Stimulated activated CD8-positive, alpha-beta memory T cell treated with anti-CD3 and anti-CD28 coated beads, Interleukin-15, amount 100 ng/mL, for 1 hour (primary cell): ENCODE measurements at regions not wholly inside any gene's neighbourhood (a gene's known extent, or its start where the extent isn't known, plus 50 kb on each side); places are given as distances from the start of the nearest gene placed in this dataset.

Experiments
- DNase-seq: peaks from one replicate; pipeline ENCODE4 v3.0.0-alpha.2; 2020; ENCODE audit warnings: low read depth

DNA sequence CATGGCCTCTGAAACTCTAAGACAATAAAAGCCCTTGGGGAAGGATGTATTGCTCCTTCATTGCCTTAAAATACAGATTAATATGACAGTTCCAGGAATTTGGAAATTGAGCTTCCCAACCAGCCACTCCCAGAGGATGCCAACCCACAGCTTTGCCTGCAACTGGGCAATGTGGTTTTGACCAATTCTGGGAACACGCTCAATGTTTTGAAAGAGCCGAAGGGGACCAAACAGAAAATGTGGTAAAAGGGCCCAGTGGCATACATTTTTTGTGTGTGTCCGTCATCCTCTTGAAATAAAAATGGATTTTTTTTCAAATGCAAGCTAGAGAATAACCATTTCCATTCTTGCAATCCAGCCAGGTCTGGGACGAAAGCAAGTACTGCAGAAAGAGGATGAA lies 88.3 kb upstream of the PLEKHG7 start:
- no peak for DNase-seq

DNA sequence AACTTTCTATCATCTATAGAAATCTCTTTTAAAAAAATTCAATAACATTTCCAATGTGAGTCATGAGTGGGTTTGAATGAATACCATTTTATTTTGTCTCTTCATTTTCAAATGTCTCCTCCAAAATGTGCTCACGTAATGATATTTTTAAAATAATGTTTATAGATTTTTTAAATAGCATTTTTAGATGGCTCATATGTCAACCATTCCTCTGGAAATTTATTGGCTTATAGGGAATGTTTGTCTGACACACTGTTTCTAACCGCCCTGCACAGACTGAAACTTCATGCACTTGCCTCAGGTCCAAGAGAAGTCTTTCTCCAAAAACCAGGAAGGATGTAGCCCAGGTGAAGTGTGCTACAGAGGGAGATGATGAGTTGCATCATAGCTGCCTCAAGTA lies 88.8 kb upstream of the PLEKHG7 start:
- DNase-seq = no peak

DNA sequence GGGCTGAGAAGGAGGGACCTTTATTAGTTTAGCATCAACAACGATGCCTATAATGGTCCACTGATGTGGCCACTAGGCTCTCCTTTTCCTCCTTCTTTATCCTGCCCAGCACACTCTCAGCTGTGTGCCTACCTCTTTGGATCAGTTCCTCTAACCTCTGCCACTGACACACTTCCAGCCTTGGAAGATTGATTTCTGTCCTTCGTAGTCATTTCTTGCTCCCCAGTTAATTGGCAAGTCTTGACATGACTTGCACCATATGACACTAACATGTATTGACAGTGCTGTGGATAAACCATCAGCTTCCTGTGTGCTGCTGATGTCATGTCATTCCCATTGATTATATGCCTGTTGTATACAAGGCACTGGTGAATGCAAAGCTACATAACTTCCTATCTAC lies 90.2 kb upstream of the PLEKHG7 start:
- no peak for DNase-seq

DNA sequence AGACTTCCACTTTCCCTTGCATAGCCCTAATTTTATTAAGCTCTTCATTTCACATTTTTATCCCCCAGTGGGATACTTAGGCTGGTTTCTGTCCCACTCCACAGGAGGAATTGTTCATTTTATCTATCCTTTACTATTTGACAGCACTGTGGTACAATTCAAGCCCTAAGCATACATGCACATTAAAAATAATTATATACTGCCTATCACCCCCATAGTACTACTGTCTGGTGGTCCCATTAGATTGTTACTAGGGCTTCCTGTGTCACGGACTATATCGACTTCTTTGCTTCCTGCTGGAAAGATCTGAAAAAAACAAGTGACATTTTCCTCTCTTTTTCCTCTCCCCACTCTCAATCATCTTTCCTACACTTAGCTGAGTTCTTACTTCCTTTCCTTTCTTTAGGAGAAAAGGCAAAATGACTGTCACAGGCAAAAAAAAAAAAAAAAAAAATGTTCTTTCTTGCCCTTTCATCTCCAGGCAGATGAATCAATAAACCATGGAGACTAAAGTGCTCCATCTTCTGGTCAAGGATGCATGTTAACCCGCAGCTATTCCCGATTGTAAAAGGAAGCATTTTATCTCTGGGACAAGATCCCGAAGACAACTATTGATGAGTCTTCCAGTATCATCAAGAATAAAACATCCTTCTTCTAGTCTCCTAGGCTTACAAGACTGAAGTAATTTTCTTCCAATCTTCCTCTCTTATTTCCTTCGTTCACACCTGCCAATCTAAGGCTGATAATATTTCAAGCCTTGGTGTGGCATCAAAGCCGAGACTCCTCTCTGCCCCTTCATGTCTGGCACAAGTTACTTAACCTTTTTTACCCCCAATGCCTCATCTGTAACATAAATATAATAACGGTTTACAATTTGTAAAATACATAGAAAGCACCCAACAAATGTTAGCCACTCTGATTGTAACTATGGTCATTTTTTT lies 94.4 kb upstream of the PLEKHG7 start:
- no peak for DNase-seq

DNA sequence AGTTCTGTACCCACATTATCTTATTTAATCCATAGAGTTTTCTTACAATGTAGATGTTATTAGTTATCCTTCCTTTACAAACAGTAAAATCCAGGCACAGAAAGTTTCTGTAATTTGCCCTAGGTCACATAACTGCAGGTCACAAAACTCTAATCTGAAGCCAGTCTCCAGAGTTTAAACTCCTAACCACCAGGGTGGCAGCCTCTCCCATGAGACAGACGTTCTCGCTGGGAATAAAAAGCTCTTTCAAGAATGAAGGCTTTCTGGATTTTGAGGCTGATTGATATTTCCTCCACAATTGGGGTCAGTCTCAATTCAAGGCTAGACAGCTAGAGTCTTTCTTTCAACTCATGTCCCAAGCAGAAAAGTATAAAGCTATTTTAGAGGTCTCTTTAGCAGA lies 95.8 kb upstream of the PLEKHG7 start:
- no peak for DNase-seq

DNA sequence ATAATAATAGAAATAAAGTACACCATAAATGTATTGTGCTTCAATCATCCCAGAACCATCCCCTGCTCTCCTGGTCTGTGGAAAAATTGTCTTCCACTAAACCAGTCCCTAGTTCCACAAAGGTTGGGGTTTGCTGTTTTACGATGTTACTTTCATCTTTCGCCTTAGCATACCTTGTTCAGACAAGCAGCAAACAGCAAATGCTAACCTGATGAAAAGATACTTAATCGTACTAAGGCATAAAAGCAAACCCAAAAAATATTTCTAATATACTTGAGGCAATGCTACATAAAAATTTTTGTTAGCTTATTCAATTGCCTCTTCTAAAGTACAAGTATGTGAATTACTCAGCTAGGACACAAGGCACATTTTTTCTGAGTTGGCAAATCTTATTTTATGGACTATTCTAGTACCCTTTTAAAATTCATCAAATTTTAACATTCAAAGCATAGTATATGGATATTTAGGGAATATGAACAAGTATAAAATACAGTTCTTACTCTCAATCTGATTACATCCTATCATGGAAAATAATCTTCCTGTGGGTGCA lies 97.1 kb upstream of the PLEKHG7 start:
- no peak for DNase-seq

DNA sequence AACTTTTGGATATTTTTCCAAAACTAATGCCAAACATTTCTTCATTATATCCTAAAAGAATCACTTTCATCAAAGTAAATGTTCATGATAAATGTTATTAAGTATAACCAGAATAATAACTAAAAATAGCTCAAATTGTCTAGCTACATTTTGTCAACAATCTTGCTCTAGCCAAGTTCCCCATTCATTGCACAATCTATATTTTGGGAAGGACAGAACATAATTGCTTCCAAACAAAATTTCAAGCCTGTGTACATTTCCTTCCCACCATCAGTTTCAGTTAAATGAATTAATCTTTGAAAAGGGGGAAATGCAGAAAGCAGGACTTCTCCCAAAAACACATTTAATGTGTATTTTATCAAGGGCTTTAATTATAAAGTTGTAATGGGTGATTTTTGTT lies 98.0 kb upstream of the PLEKHG7 start:
- DNase-seq = no peak

DNA sequence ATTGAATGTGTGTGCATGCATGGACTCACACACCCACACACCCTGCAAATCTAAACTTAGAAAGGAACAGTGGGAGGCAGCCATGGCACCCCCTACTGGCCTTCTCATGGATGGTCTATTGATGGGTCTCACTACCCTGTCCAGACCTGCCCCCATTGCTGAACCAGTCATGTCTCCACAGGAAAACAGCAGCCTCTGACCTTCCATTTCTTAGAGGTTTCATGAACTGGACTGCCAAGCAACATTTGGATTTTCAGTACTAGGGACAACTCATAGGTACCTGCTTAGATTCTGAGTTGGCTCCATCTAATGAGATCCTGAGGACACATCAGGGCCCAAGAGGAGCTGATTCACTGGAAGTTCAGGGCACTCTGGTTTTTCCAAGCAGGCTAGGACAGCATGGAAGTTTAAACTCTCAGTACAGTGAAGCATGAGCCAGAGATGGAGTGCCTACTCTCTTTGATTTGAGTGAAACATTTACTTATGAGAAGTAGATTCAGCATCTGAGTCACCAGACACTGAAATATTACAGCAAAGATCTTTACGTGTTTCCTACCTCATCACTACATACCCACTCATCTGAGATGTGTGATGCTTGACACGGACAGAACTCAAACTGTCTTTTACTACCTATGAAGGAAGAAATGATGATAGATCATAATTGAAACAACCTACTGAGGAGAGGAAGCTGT lies 98.9 kb upstream of the PLEKHG7 start:
- no peak for DNase-seq

DNA sequence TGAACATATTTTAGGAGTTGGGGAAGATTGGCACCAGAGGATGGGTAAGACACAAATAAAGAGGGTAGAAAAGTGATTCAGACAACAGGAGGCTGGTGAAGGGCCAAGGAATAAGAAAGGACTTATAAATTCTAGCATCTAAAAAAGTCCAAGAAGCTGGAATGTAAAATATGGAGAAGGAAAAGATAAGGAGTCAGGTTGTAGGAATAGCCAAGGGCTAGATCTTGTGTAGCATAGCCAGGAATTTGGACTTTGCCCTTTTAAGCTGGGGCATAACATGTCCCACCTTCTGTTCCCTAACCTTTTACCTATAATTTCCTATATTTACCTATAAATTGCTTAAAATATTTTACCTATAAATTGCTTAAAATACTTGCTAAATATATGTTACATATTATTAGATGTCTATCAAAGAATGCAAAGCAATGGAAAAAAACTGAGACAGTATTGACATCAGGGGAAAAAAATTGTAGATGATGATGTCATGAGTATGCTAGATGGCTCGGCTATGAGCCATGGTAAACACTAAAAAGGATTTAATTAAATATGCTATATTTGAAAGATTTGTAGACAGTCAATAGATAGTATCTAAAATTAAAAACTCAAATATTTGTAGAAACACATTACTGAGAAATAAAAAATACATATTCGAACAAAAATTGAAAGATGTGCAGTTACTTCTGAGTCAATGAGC lies 99.7 kb upstream of the PLEKHG7 start:
- no peak for DNase-seq

DNA sequence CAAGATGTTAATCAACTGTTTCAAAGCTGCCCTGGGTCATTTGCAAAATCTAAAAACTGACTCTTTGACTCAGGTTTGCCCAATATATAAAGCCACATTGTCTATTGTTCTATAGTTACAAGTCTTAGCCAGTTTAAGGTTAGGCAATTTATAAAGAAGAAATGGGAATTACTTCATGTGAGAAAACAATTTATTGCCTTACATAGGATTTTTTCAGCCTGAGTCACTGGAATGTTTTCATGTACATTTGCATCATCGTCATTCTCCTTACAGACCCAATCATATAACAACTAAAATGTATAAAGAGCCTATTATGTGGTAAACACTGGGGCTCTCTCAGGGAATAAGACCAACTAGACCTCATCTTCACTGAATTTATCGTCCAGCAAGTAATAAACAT lies 100.3 kb upstream of the PLEKHG7 start:
- no peak for DNase-seq

DNA sequence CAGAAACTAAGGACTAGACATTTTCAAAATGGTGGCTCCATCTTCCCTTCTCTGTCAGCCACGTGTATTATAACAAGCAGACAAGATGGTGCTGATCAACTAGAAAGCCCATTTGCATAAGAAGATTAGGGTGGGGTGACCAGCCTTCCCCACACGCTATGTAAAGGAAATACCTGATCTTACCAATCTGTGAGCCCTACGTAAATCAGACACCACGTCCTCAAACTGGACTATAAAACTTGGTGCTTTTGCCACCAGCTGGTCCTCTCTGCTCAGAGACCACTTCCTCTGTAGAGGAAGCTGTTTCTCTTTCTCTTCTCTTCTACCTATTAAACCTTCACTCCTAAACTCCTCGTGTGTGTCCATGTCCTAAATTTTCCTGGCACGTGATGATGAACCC lies 101.1 kb upstream of the PLEKHG7 start:
- DNase-seq = no peak

DNA sequence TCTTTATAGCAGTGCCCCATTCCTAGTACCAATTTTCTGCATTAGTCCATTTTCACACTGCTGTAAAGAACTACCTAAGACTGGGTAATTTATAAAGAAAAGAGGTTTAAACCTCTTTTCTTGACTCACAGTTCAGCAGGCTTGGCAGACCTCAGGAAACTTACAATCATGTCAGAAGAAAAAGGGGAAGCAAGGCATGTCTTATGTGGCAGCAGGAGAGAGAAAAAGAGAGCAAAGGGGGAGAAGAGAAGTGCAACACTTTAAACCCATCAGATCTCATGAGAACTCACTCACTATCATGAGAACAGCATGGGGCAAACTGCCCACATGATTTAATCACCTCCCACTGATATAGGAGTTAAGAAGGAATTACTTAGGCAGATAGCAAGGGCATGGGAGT lies 101.6 kb upstream of the PLEKHG7 start:
- DNase-seq = no peak

DNA sequence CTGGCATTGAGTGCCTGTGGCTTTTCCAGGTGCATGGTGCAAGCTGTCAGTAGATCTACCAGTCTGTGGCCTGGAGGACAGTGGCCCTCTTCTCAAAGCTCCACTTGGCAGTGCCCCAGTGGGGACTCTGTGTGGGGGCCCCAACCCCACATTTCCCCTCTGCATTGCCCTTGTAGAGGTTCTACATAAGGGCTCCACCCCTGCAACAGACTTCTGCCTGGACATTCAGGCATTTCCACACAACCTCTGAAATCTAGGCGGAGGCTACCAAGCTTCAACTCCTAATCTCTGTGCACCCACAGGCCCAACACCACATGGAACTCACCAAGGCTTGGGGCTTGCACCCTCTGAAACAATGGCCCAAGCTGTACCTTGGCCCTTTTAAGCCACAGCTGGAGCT lies 102.7 kb upstream of the PLEKHG7 start:
- no peak for DNase-seq

DNA sequence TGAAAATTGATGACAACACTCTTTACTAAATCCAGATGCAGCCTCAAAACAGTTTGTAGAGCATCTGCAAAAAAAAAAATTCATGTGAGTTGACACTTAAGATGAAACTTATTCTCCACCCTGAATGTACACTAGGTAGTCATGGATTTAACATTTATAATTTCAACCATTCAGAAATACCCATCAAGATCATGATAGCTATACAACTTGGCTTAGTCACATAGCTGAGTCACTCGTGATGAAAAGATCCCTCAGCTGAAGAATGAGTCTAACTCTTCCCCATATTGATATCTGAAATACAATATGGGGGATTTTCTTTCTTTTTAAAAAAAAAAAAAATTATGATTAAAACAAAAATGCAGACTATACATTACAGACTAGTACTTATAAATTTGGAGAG lies 104.8 kb upstream of the PLEKHG7 start:
- no peak for DNase-seq

DNA sequence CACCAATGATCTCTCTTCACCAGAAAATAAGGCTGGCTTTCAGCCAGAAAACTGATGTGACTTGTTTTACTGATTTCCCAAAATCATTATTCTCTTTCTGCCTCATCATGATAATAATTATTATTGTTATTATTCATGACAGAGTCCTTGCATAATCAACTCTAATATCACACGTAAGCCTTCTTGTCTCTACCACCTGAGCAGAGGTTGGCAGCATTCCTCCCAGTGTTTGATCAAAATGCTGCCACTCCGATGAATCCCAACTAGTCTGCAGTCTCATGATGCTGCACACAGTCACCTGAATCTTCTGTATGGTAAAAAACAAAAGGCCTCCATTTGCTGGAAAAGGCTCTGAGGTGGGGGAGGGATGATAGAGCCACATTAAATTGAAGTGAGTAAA lies 105.7 kb upstream of the PLEKHG7 start:
- no peak for DNase-seq

DNA sequence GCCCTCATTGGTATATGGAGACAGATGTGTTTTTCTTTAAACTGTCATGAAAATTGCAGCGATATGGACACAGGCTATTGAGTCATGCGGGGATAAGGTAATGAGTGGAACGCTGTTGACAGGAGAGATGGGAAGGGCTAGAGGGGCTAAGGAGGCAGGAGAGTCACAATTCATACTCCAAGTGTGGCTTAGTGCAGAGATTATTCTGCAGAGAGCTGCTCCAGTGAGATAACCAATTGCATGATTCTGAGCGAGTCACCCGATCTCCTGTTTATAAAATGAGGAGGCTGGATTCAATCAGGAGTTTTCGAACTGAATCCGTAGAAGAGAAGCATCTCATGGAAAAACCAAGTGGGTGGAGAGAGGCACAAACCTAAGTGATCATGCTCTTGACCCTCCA lies 106.4 kb upstream of the PLEKHG7 start:
- DNase-seq = no peak

DNA sequence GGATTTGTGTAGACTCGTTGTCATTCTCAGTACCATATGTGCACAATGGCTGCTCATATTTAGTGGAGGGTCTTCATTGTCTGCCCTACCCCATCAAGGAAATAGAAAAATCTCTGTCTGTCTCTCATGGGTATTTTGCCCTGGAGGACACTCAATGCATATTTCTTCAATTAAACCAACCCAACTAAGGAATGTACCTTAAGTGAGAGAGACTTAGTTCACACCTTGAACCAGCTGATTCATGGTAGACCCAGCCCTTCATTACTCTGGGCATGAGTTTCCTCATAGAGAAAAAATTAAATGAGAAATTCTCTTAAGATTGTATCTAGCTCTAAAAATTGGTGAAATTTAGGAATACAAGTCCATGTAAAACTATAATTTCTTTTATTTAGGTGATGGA lies 107.1 kb upstream of the PLEKHG7 start:
- no peak for DNase-seq

DNA sequence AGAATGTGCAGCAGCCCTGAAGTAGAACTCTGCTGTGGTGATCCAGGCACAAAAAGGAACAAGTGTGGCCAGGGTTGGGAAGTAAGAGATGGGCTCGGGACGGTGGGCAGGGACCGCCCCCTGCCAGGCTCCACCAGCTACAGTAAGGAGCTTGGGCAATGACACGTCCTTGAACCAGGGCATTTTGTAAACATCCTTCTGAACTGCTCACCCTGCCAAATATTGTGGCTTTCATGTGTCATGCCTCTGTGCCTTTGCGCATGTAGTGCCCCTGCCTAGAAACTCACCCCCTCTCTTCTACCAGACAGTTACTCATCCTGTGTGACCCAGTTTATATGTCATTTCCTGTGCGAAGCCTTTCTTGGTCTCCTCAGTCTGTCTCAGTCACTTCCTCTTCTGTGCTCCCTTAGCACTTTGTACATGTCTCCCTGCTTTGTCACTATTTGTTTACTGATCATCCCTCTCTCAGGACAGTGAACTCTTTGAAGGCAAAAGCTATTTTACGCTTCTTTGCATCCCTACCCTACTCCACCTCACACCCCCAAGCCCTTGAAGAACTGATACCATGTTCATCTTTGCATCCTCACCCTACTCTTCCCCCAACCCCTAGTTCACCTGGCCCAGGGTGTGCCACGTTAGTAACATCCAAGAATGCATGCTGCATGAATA lies 108.9 kb upstream of the PLEKHG7 start:
- DNase-seq = peak; percentile 44

DNA sequence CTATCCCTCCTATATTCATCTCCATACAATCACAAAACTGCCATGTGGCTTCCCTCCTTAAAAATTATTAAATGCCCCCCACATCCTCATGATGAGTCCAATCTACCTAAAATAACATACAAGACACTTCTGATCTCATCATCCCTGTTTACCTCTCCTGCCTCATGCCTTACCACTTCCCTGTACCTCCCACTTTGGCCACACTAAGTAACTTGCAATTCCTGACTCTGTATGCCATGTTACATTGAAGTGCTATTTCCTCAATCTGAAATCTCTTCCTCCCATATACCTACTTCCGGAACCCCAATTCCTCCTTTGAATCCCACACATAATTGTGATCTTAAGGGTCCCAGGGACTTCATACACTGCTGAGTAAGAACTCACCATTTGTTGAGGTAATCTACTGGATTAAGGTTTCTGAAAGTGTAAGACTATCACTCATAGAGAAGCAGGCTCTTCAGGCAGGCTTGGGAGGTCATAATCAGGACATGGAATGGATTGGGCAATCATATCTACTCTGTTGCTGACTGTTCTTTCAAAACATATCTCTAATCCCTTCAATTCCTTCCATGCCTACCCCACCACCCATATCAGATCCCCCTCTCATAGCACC lies 117.6 kb upstream of the PLEKHG7 start:
- no peak for DNase-seq

DNA sequence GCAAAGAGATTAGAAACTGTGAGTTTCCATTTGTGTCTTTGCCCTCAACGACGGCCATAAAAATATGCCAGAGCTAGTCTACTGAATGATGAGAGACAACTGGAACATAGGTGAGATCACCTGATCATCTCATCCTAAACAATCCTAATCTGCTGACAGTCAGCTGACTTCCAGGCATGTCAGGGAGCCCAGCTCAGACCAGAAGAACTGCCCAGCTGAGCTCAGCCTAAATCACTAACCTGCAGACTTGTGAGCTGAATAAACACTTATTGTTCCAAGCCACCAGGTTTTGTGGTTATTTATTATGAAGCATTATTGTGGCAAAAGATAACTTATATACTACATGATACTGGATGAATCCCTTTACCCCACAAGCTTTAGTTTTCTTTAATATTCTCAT lies 118.9 kb upstream of the PLEKHG7 start:
- no peak for DNase-seq

DNA sequence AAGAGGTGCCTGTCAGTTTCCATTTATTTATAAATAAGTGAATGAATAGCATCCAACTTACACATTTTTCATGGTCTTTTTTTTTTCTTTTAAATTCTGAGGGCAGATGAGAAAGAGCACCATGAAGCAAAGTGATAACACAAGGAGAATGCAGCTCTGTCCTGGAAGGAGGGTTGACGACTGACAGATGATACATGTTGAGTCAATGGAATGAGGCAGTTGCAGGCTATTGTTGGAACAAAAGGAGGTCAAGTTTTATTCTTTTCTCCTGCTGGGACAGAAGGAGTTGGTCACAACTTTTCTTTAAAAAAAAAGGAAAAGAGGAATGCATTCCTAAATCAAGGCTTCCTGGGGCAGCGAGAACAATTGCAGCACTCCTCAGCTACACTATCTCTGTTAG lies 119.9 kb upstream of the PLEKHG7 start:
- no peak for DNase-seq

DNA sequence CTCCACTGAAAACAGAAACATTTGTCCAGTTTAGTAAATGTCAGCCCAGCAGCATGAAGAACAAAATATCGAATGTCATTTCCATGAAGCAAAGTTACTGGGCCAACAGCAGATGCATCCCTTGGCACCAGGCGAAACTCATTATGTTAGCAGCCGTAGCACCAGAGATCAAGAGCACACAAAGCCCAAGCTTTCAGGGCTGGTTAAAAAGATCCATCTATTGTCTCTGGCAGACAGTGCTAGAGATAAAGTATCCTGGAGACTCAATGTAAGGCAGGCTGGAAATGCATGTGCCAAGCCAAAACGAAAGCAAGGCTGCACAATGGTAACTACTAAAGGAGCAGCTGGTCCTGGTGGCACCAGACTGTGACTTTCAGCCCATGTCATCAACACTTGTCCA lies 120.3 kb upstream of the PLEKHG7 start:
- no peak for DNase-seq
